GM19099 (cell line): ENCODE measurements at regions not wholly inside any gene's neighbourhood (a gene's known extent, or its start where the extent isn't known, plus 50 kb on each side); places are given as distances from the start of the nearest gene placed in this dataset.

Experiments
- POLR2A ChIP-seq: IDR thresholded peaks from 3 replicates; pipeline ENCODE4 v1.6.1; 2011; ENCODE audit warnings: low read depth; ENCODE audit not compliant: insufficient read length; ENCODE audit errors: extremely low read depth

DNA sequence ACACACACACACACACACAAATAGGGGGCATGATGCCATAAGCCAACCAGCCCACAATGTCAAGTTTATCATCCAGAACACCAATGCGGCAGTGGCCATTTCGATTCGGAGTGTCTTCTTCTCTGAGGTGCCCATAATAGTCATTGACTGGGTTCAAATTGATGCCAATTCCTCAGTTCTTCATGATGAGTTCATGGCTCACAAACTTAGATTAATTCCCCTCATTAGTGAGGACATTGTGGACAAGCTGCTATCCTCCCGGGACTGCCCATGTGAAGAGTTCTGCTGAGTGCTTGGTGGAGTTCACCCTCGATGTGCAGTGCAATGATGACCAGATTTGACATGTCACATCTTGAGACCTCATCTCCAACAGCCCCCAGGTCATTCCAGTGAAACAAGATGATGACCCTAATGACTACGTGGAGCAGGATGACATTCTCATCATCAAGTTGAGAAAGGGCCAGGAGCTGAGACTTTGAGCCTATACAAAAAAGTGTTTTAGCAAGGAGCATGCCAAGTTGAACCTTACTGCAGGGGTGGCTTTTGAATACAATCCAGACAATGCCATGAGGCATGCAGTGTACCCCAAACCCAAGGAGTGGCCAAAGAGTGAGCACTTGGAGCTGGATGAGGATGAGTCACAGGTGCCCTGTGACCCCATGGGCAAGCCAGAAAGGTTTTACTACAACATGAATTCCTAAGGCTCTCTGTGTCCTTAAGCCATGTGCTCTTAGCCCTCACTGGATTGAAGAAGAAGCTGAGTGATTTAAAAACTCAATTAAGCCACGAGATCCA lies 211.6 kb upstream of the SAMSN1 start:
- no peak for TF ChIP-seq POLR2A

DNA sequence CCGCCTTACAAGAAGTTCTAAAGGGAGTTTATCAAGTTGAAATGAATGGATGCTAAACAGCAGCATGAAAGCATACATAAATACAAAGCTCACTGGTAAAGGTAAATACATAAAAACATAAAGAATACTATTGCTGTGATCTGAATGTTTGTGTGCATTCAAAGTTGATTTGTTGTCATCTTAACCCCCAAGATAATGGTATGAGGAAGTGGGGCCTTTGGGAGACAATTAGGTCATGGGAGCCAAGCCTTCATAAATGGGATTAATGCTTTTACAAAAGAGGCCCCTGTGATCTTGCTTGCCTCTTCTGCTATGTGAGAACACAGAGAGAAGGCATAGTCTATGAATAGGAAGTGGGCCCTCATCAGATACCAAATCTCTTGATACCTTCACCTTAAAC lies 209.0 kb upstream of the SAMSN1 start:
- no peak for TF ChIP-seq POLR2A

DNA sequence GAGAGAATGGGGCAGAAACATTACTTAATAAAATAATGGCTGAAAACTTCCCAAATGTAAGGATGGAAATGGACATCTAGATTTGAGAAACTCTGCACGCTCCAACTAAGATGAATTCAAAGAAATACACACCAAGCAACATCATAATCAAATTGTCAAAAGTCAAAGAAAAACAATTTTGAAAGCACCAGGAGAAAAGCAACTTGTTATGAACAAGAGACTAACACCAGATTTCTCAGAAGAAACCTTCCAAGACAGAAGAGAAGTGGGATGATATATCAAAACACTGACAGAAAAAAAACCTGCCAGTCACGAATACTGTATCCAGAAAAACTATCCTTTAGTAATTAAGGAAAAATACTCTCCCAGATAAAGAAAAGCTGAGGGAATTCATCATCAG lies 208.6 kb upstream of the SAMSN1 start:
- no peak for TF ChIP-seq POLR2A

DNA sequence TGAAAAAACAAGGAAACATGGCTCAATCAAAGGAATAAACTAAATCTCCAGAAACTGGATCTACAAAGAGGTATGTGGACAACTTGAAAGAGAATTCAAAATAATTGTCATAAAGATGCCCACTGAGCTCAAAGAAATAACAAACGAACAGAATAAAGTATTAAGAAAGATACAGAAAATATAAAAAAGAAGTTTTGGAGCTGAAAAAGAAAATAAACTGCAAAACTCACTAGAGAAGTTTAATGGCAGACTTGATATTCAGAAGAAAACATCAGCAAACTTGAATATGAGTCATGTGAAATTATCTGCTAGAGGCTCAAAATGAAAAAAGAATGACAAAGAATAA lies 208.1 kb upstream of the SAMSN1 start:
- TF ChIP-seq POLR2A: no peak

- TF ChIP-seq POLR2A: no peak
Observed at GRCh38 chr21:14753466-14754258, 207.5 kb upstream of the SAMSN1 start.

DNA sequence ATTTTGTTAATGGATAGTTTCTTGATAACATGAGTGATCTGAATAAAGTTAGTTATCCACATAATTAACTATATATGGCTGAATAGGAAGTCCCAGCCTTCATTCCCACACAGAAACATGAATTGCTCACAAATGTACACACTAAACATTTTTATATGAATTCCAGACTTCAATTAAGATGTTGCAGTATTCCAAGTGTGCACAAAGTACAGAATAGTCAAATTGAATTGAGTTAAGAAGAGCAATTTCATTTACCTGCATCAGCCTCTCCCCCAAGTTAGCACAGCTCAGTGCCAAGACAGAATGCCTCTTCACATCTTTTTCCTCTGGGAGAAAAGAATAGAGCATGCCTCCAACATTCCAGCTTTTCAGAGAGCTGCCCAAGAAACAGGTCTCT lies 207.0 kb upstream of the SAMSN1 start:
- TF ChIP-seq POLR2A: no peak

DNA sequence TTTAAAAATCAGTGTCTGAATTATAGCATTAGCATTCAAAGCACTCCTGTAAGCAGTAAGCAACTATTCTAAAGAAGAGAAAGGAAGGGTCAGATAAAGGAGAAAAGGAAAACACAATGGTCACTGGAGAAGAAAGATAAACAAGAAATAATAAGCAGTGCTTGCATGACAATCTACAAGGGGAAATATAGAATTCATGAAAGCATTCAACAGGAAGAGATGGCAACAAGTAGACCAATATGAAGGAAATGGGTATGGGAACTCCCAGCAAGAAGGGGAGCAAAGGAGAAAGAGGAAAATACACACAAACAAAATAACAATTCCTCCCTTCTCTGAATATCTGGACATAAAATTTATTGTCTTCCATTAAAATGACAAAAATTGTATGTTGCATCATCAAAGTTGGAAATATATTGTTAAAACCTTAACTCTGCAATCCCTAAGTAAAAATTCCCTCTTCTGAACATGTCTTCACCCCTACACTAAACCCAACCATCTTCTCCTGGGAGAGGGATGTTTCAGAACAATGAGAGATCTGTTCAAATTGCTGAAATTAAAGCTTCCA lies 206.3 kb upstream of the SAMSN1 start:
- TF ChIP-seq POLR2A: no peak

GRCh38 chr21:14751602-14752344 lies 205.7 kb upstream of the SAMSN1 start:
- TF ChIP-seq POLR2A: no peak

GRCh38 chr21:14751011-14751410 lies 204.9 kb upstream of the SAMSN1 start:
- TF ChIP-seq POLR2A: no peak

DNA sequence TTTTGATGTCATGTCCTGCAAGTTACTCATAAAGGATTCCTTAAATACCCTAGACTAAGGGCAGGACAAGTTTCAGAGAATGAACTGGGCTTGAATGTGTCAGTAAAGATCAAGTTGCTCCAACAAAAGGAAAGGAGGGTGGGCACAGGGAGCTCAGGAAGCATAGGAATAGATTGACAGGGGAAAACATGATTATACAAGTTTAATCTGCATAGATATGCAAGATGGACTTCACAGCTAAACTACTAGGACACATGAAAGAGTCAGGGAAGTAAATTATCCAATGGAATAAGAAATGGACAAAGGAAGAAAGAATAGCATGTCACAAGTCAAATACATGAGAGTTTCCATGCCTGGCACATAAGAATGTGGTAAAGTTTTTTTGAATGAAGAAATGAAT lies 203.9 kb upstream of the SAMSN1 start:
- TF ChIP-seq POLR2A: no peak

DNA sequence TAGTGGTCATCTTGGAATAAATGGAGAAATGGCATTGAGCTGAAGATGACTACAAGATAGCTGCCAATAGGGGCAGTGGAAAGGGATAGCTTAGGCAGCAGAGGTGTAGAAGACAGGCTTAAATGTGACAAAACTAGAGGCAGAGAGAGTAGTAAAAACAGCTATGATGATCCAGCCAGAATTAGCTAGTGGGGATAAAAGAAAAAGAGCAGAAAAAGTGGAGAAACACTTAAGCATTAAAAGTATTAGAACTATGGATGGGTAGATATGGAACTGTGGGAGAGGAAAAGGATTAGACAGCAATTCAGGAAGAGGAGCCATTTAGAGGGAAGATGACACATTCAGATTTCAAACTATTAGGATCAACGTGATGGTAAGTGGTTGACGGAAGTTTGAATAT lies 202.5 kb upstream of the SAMSN1 start:
- no peak for TF ChIP-seq POLR2A

- no peak for TF ChIP-seq POLR2A
Observed at GRCh38 chr21:14744368-14744767, 198.3 kb upstream of the SAMSN1 start.

DNA sequence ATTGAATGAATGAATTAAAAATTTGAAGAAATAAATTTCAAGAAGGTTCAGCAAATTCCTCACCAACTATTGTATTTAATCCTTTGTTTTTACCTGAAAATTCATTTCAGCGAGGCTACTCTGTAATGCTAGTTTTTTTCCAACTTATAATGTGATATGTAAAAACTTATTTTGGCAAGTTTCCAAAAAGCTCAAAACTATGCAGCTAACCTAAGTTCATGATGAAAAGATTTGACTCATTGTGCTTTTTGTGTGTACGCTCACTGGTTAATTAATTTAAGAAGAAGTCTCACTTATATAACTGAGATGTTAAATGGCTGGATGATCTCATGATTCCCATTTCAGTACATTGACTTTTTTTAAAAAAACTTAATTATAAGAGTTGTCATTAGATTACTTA lies 196.0 kb upstream of the SAMSN1 start:
- TF ChIP-seq POLR2A: no peak

DNA sequence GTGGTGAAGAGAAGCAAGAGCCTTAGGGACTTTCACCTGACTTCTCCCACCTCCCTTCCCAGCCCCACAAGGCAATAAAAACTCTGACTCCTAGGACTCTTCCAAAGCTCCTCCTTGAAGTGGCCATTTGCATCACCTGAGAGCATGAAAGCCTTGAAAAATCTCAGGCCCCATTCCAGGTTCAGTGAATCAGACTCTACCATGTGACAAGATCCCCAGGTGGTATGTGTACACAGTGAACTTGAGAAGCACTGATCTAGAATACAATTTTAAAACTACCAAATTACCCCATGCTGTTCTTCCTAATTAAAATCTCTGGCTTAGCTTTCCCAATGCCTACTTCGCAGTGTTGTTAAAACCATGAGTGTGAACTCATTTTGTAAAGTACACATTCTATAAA lies 195.1 kb upstream of the SAMSN1 start:
- no peak for TF ChIP-seq POLR2A

DNA sequence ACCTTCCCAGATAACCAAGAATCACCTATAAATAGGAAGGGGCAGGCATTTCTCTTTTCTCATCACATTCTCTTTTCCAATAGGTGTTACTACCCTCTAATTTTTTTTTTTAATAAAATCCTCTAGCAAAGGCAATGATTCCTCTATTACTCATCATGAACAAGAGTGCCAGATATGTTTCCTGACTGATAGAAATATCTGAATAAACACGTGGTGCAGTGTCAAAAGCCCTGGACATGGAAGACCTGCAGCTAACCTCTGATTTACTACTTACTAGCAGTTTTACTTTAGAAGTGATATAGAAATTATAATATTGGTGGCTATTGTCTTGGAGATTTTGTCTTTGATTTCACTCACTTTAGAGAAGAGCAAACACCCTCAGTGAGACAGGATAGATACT lies 194.6 kb upstream of the SAMSN1 start:
- no peak for TF ChIP-seq POLR2A

- no peak for TF ChIP-seq POLR2A
Observed at GRCh38 chr21:14740116-14740515, 194.0 kb upstream of the SAMSN1 start.

DNA sequence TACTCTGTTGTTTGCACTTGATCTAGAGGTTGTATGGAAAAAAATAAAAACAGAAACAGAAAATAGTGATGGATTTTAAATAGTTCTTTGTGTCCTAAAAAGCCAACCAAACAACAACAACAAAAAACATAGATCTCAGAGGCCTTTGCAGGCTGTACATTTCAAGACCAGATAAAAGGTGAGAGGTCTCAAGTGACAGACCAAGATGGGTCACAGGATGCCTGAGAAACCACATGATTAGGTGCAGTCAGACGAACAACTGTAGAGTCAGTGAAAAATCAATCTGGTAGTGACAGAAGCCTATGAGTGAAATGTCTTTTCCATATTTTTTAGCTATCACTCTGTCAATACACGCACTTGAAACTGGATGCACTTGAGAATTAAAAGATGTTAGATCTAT lies 193.5 kb upstream of the SAMSN1 start:
- no peak for TF ChIP-seq POLR2A
